ENCODE measurements at regions not wholly inside any gene's neighbourhood (a gene's known extent, or its start where the extent isn't known, plus 50 kb on each side); places are given as distances from the start of the nearest gene placed in this dataset.

GRCh38 chr14:42565556-42565955 is 958.9 kb downstream of the LRFN5 start:
- intact Hi-C loops (cut with micrococcal nuclease; ENCODE audit: unreplicated experiment): no loop called here
- no peak overlapping the region for H3K27ac Mint-ChIP-seq (ENCODE audit: unreplicated experiment)
- ChIA-PET CTCF (no interaction called here), POLR2A (no interaction called here)
- Histone ChIP-seq H3K4me1 (no peaks in the 10 kb centered on the region), H3K4me3 (ENCODE audit: low read depth, low read length) (no peak overlapping the region), H3K36me3 (ENCODE audit: control insufficient read depth, insufficient read depth, low read length) (no peaks in the 10 kb centered on the region), H3K27me3 (replicated peaks; ENCODE audit: control insufficient read depth, insufficient read depth, low read length) (no peaks in the 10 kb centered on the region), H3K9me3 (no peaks in the 10 kb centered on the region)
- no peaks in the 10 kb centered on the region for H3K36me3 Mint-ChIP-seq (ENCODE audit: insufficient read depth, unreplicated experiment)
- TF ChIP-seq CTCF (IDR thresholded peaks at IDR 0.05; ENCODE audit: insufficient read depth in 1 of 2, low read depth in 1 of 2, low read length in 1 of 2, severe bottlenecking in 1 of 2, unreplicated experiment in 1 of 2): no peak
- no peak overlapping the region for H3K4me3 Mint-ChIP-seq (ENCODE audit: unreplicated experiment)
- H3K9me3 Mint-ChIP-seq (ENCODE audit: unreplicated experiment): peaks cover 5% of the 10 kb centered on the region
- DNase-seq: no peak
- peaks cover 7% of the 10 kb centered on the region for H3K4me1 Mint-ChIP-seq (ENCODE audit: low read depth, unreplicated experiment)
- no TSS peak for BruUV-seq (replicated peaks)
- no peaks in the 10 kb centered on the region for H3K27me3 Mint-ChIP-seq (ENCODE audit: insufficient read depth, unreplicated experiment)

GRCh38 chr14:42563313-42563712 is 956.6 kb downstream of the LRFN5 start:
- POLR2A ChIA-PET: no interaction called here
- Histone ChIP-seq H3K4me1 (no peaks in the 10 kb centered on the region), H3K4me3 (ENCODE audit: low read depth, low read length) (no peak overlapping the region), H3K36me3 (ENCODE audit: control insufficient read depth, insufficient read depth, low read length) (no peaks in the 10 kb centered on the region), H3K9me3 (no peaks in the 10 kb centered on the region), H3K27me3 (replicated peaks; ENCODE audit: control insufficient read depth, insufficient read depth, low read length) (no peaks in the 10 kb centered on the region)
- Mint-ChIP-seq H3K27ac (ENCODE audit: unreplicated experiment) (no peak overlapping the region), H3K4me1 (ENCODE audit: low read depth, unreplicated experiment) (peaks cover 7% of the 10 kb centered on the region), H3K36me3 (ENCODE audit: insufficient read depth, unreplicated experiment) (no peaks in the 10 kb centered on the region), H3K4me3 (ENCODE audit: unreplicated experiment) (no peak overlapping the region), H3K9me3 (ENCODE audit: unreplicated experiment) (peaks cover 5% of the 10 kb centered on the region), H3K27me3 (ENCODE audit: insufficient read depth, unreplicated experiment) (no peaks in the 10 kb centered on the region)
- TF ChIP-seq CTCF (IDR thresholded peaks at IDR 0.05; ENCODE audit: insufficient read depth in 1 of 2, low read depth in 1 of 2, low read length in 1 of 2, severe bottlenecking in 1 of 2, unreplicated experiment in 1 of 2): no peak
- CTCF ChIA-PET: no interaction called here
- intact Hi-C loops (cut with micrococcal nuclease; ENCODE audit: unreplicated experiment): no loop called here
- DNase-seq: no peak
- no TSS peak for BruUV-seq (replicated peaks)

GRCh38 chr14:42556551-42556950 is 949.9 kb downstream of the LRFN5 start:
- intact Hi-C loops (cut with micrococcal nuclease; ENCODE audit: unreplicated experiment): no loop called here
- Histone ChIP-seq H3K27me3 (replicated peaks; ENCODE audit: control insufficient read depth, insufficient read depth, low read length) (no peaks in the 10 kb centered on the region), H3K9me3 (no peaks in the 10 kb centered on the region; the same call in 1 of the 2 replicates), H3K4me3 (ENCODE audit: low read depth, low read length) (no peak overlapping the region), H3K4me1 (no peaks in the 10 kb centered on the region), H3K36me3 (ENCODE audit: control insufficient read depth, insufficient read depth, low read length) (no peaks in the 10 kb centered on the region)
- Mint-ChIP-seq H3K27me3 (ENCODE audit: insufficient read depth, unreplicated experiment) (no peaks in the 10 kb centered on the region), H3K27ac (ENCODE audit: unreplicated experiment) (no peak overlapping the region), H3K9me3 (ENCODE audit: unreplicated experiment) (no peaks in the 10 kb centered on the region), H3K36me3 (ENCODE audit: insufficient read depth, unreplicated experiment) (no peaks in the 10 kb centered on the region), H3K4me1 (ENCODE audit: low read depth, unreplicated experiment) (no peaks in the 10 kb centered on the region), H3K4me3 (ENCODE audit: unreplicated experiment) (no peak overlapping the region)
- no TSS peak for BruUV-seq (replicated peaks)
- TF ChIP-seq CTCF (IDR thresholded peaks at IDR 0.05; ENCODE audit: insufficient read depth in 1 of 2, low read depth in 1 of 2, low read length in 1 of 2, severe bottlenecking in 1 of 2, unreplicated experiment in 1 of 2): no peak
- CTCF ChIA-PET: no interaction called here
- no peak for DNase-seq
- POLR2A ChIA-PET: no interaction called here

All from Caco-2 (cell line).